ENCODE measurements at regions not wholly inside any gene's neighbourhood (a gene's known extent, or its start where the extent isn't known, plus 50 kb on each side); places are given as distances from the start of the nearest gene placed in this dataset.

- DNase-seq (ENCODE audit: low read depth in 1 of 2, low spot score in 1 of 2) = no peak
Observed at GRCh38 chr6:14690120-14691056, 555.5 kb upstream of the JARID2 start.

- DNase-seq (ENCODE audit: low read depth in 1 of 2, low spot score in 1 of 2) = no peak
Observed at GRCh38 chr6:14692208-14692607, 553.7 kb upstream of the JARID2 start.

GRCh38 chr6:14693301-14694192 is 552.3 kb upstream of the JARID2 start:
- no peak for DNase-seq (ENCODE audit: low read depth in 1 of 2, low spot score in 1 of 2)

GRCh38 chr6:14694308-14694707 is 551.6 kb upstream of the JARID2 start:
- no peak for DNase-seq (ENCODE audit: low read depth in 1 of 2, low spot score in 1 of 2)

GRCh38 chr6:14695579-14695978 is 550.3 kb upstream of the JARID2 start:
- DNase-seq (ENCODE audit: low read depth in 1 of 2, low spot score in 1 of 2) = no peak

- DNase-seq (ENCODE audit: low read depth in 1 of 2, low spot score in 1 of 2) = no peak
Observed at GRCh38 chr6:14696367-14696766, 549.5 kb upstream of the JARID2 start.

GRCh38 chr6:14697427-14697826 is 548.4 kb upstream of the JARID2 start:
- DNase-seq (ENCODE audit: low read depth in 1 of 2, low spot score in 1 of 2) = no peak

- no peak for DNase-seq (ENCODE audit: low read depth in 1 of 2, low spot score in 1 of 2)
Observed at GRCh38 chr6:14699803-14700601, 545.9 kb upstream of the JARID2 start.

- DNase-seq (ENCODE audit: low read depth in 1 of 2, low spot score in 1 of 2) = no peak
Observed at GRCh38 chr6:14701946-14702345, 543.9 kb upstream of the JARID2 start.

GRCh38 chr6:14702678-14703077 is 543.2 kb upstream of the JARID2 start:
- DNase-seq (ENCODE audit: low read depth in 1 of 2, low spot score in 1 of 2) = no peak

- no peak for DNase-seq (ENCODE audit: low read depth in 1 of 2, low spot score in 1 of 2)
Observed at GRCh38 chr6:14703586-14703985, 542.3 kb upstream of the JARID2 start.

GRCh38 chr6:14704383-14705271 is 541.2 kb upstream of the JARID2 start:
- DNase-seq (ENCODE audit: low read depth in 1 of 2, low spot score in 1 of 2) = no peak

GRCh38 chr6:14705841-14706377 is 540.0 kb upstream of the JARID2 start:
- no peak for DNase-seq (ENCODE audit: low read depth in 1 of 2, low spot score in 1 of 2)

GRCh38 chr6:14706378-14706929 is 539.4 kb upstream of the JARID2 start:
- peak in 1 of 2 donors; percentile 42 for DNase-seq (ENCODE audit: low read depth in 1 of 2, low spot score in 1 of 2)

GRCh38 chr6:14707276-14707675 is 538.6 kb upstream of the JARID2 start:
- no peak for DNase-seq (ENCODE audit: low read depth in 1 of 2, low spot score in 1 of 2)

- DNase-seq (ENCODE audit: low read depth in 1 of 2, low spot score in 1 of 2) = no peak
Observed at GRCh38 chr6:14707971-14708465, 537.9 kb upstream of the JARID2 start.

- no peak for DNase-seq (ENCODE audit: low read depth in 1 of 2, low spot score in 1 of 2)
Observed at GRCh38 chr6:14709066-14709670, 536.7 kb upstream of the JARID2 start.

GRCh38 chr6:14709900-14710299 is 536.0 kb upstream of the JARID2 start:
- no peak for DNase-seq (ENCODE audit: low read depth in 1 of 2, low spot score in 1 of 2)

GRCh38 chr6:14710421-14710820 is 535.4 kb upstream of the JARID2 start:
- DNase-seq (ENCODE audit: low read depth in 1 of 2, low spot score in 1 of 2) = no peak

Data from stimulated activated CD4-positive, alpha-beta T cell treated with anti-CD3 and anti-CD28 coated beads, Interleukin-15, amount 100 ng/mL, for 1 hour (primary cell).